ENCODE measurements at regions not wholly inside any gene's neighbourhood (a gene's known extent, or its start where the extent isn't known, plus 50 kb on each side); places are given as distances from the start of the nearest gene placed in this dataset.

DNA sequence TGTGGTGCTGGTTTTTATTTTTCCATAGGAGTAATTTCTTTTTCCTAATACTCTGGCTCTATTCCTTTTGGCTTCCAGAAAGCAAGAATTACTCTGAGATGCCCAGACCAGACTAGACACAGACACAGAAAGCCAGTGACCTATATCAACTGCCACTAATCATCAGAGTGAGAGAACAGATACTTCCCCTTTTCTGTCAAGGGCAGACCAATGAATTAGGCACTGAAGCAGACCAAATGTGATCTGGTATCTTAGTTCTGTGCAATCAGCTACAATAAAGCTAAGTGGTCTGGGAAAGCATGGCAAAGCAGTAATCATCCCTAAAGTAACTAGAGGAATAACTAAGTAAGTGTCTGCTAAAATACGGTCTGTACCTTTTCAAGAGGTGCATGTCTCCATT is 239.1 kb downstream of the ELAVL2 start:
- no peak for DNase-seq

DNA sequence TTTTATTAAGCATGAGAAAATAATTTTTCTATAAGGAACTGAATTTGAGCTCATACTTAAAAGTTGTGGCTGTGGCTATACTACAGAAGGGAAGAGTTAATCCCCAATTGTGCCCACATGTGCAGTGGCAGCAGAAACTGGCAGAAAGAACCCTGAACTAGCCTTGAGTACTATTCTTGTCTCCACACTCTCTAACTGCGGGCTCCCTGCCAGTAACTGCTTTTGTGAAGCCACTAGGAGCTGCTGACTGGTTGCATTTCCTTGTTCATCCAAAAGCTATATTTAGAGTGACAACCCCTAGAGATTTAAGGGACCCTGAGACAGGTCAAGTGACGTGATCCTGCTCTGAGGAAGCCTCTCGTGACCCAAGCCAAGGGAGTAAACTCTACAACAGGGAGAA is 238.6 kb downstream of the ELAVL2 start:
- DNase-seq, result peak; percentile 26 to 42

DNA sequence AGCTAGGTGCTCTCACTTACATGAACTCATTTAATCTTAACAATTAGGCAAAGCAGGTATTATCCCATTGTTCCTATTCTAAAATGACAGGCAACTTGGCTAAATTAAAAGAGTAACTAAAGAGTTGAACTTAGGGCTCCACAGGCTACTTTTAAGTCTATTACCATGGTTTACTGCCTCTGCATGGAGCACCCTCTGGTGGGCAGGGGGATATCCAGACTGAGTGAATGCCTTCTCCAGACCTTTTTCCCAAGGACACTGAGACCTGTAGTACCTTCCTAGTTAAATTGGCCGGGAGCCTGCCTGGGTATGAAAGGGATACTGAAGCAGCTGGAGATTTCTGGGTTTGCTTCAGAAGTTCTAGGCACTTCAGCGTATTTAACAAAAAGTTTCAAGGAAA is 238.1 kb downstream of the ELAVL2 start:
- no peak for DNase-seq

DNA sequence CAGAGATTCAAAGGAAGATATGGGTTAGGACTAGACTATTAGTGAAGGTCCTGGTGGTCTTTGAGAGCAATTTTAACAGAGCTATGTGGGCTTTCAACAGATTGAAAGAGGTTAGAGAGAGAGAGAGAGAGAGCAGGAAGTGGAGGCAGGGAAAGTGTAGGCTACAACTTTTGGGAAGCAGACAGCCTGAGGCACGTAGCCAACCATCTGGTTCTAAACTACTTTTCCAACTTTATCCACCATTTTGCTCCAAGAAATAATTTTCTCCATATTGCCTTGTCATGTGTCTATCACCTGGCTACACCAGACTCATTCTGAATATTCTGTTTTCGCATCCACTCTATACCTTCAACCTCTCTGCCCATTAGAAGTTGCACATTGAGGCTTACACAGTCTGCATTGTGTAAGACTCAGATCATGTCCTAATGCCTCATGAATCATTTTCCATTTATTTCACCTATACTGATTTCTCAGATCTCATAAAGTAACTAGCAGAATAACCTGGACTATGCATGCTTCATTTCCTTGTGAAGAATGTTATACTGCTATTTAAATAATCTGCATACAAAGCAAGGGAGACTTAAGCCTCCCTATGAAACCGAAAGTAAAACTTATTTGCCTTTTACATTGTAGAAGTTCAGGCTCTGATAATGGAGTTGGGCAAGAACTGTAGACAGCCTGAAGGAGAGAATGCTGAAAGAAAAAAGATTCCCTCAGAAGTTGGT is 235.6 kb downstream of the ELAVL2 start:
- peak in 1 of 2 donors; percentile 28 for DNase-seq

DNA sequence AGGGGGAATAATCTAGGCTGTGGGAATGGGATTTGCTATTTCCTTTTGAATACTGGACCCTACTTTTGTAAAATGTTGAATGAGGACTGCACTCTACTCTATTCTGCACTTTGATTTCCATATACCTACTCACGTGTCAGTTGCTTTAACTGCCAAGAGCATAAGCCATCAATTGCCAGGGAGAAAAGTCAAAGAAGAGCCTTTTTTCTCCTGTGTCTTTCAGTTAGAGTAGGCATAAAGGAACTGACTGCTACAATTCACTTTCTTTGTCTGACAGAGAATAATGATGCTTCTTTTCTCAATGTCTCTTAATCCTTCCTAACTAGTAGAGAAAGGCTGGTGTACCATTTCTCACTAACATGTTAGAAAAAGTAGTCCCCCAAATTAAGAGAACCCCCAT is 231.6 kb downstream of the ELAVL2 start:
- no peak for DNase-seq

DNA sequence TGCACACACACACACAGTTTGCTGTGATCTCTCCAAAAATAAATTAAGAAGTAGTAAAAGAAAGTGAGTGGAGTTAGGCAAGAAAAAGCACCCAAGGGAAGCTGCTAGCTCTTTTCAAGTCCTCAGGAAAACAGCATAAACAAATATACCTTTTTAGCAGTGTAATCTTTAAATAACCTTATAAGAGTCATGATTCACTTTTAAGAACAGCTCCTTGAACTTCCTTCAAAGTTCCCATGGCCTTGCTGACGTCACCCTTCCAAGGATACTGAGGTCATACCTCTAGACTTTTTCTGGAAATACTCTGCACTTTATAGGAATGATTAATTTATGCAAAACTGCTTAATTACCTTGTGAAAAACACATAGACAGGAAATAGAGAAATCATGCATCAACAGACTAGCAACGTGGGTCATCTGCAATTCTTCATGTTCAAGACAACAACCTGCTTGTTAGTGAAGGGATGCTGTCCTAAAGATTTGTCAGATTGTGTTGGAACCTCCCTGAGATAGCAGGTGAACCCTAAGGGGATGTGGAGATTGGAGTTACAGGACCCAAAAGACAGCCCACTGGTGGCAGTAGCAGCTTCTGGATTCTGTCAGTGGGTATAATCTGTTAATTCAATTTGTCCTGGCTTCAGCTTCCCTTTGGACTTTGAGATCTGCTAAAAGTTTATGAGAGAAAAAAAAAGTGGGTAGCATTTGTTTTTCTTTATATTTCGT is 229.0 kb downstream of the ELAVL2 start:
- no peak for DNase-seq

DNA sequence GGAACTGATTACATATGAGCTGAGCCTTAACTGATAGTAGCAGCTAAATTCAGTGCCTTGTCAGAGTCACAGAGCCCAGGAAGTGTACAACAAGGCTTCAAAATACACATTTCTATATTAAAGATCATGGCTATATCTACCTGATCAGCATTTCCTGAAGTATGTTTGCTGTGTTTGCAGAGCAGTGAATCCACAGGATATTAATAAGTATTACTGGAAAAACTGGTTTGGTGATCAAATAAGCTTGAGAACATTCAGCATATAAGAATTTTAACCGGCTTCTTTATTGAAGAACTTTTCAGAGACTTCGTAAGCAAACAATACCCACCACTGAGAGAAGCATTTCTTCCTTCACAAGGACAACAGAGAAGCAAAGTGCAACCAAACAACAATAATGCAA is 227.0 kb downstream of the ELAVL2 start:
- DNase-seq, result no peak

DNA sequence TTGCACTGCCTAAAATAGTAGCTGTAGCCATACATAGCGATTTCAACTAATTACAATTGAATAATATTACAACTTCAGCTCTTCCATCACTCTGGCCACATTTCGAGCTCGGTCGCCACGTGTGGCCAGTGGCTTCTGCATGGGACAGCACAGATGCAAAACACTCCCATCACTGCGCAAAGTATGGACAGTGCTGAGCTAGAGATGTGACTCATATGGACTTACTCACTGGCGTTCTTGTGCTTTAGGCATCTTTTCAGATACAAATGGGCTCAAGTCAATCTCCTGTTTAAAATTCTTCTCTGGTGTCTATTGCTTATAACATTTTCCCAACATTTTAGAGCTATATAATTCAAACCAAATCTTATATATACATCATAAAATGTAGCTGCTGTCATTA is 222.7 kb downstream of the ELAVL2 start:
- no peak for DNase-seq

DNA sequence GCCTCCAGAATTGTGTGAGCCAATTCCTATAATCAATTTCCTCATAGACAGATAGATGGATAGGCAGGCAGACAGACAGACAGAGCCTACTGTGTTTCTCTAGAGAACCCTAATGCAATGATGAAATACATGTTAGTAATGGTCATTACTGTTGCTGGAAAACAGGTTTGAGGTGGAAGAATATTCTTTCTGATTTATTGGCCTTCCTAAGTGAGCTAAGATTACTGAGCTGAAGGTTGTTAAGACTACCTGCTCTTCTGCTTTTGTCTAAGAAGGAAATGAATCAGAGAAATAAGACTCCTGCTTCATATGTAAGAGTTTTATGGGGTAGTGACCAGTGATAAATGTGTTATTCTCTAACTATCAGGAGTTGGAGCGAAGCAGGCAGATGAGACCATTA is 219.9 kb downstream of the ELAVL2 start:
- DNase-seq, result no peak

DNA sequence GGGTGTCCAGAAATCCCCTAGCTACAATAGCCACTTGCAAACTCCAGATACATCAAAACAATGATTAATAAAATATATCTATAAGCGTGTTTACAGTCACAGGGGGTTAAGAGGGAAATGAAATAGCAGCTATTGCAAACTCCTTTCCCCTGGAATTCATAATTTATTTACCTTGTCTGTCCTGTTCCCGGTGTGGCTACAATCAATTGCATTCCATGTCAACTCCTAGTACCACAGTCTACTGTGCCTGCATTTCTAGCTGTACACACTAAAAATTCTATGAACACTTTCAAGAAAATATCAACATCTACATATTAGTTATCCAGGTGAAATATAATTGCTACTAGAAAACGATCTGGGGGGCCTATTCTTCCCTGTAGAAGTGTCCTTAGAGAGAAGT is 217.6 kb downstream of the ELAVL2 start:
- DNase-seq, result no peak

DNA sequence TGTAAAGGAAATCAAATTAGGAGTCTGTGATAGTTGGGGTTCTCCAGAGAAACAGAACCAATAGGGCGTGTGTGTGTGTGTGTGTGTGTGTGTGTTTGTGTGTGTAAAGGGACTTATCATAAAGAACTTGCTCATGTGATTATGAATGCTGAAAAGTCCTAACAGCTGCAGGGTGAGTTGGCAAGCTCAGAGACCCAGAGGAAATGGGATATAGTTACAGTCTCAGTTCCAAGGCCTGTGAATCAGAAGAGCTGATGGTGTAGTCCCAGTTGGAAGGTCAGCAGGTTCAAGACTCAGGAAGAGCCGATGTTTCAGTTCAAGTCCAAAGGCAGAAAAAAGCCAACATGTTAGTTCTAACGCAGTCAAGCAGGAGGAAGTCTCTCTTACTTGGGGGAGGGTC is 214.2 kb downstream of the ELAVL2 start:
- DNase-seq, result no peak

DNA sequence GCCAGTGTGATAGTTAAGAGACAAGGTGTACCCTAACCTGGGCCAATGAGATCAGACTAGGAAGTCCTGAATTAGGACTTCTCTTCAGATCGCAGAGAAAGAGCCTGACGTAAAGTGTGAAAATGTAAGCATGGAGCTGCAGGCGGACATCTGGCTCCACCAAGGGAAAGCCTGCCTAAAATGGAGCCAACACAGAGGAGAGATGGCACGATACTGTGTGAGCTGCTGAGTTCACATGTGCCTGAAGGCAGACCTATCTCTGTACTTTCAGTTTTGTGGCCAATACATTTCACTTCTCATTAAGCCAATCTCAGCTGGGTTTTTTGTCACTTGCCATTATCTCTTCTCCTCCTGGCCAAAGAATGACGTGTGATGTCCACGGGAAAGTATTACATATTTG is 210.5 kb downstream of the ELAVL2 start:
- DNase-seq, result no peak

DNA sequence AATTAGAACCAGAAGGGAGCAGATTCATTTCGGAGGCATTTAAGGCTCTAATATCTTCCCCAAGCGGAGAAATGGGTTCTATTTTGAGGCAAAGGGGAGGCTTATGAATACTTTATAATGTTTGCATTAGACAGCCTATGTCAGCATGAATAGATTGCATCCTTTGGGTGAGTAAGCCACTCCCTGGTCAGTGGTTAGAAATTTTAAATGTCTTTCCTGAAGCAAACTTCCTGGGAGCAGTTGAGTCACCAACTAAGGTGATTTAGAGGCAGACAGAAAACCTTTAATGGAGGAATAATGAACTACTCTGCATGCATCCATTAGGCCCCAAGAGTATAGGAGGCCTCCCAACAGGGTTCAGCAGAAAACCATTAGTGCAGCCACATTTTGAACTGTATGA is 204.9 kb downstream of the ELAVL2 start:
- DNase-seq, result no peak

DNA sequence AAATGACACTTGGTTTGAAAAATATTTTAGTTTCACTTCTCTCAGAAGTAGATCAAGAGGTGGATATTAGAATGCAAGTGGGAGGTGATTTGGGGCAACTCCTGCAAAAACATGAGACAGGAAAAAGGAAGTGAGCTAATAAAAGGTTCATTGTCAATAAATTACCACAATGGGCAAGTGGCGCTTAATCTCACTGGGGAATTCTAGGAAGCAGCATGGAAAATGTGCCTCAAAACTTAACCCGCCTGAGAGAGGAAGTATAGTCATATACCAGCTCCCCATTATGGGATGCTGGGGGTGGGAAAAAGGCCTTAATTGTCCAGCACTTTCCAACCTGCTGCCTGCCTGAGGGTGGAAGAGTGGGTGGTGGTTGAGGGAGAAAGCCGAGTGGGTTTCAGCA is 204.1 kb downstream of the ELAVL2 start:
- no peak for DNase-seq

DNA sequence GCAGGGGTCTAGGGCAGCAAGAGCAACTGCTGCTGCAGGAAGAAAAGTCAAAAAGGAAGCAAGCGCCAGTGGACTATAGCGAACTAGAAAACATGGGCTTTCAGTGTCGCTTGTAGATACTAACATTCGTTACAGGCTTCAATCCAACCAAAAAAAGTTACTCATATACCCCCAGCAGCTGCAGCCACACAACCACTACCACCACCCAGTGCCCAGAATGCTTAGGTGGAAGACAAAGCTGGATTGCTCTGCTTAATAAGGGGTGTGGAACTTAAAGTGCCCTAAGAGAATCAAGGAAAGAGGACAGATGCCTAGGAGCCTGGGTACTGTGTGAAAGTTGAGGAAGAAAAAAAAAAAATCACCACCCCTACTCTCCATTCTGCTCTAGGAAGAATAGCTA is 203.6 kb downstream of the ELAVL2 start:
- no peak for DNase-seq

DNA sequence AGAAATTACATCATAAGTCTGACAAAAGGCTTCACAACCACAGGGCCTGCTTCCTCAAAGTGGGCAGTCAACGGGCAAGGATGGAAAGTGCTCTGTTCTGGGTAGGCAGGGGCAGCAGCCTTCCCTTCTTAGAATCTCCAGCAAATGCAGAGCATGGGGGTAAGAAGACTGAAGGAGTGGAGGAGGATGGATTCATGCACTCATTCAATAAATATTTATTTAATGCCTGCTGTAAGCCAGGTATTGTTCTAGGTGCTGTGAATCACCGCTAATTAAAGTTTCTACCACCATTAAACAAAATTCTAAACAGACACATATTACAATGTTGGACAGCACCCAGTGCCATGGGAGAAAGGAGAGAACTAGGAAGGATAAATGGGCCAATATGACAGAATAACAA is 195.6 kb downstream of the ELAVL2 start:
- DNase-seq, result no peak

DNA sequence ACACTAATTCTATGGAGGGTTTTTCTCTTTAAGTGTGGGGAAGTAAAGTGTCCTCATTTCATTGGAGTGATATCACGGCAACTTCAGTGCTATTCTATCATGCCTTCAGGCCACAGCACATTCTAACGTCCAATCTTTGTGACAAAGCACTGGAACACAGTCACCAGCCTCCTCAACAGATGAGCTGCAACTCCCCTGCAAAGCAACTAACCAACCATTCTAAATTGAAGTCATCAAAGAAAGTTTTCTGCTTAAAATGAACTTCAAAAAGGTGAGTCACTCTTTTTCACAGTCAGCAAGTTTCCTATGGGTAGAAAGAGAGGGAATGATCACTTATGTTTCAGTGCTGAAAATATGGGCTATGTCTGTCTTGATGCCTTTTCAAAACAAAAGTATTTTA is 190.8 kb downstream of the ELAVL2 start:
- no peak for DNase-seq

DNA sequence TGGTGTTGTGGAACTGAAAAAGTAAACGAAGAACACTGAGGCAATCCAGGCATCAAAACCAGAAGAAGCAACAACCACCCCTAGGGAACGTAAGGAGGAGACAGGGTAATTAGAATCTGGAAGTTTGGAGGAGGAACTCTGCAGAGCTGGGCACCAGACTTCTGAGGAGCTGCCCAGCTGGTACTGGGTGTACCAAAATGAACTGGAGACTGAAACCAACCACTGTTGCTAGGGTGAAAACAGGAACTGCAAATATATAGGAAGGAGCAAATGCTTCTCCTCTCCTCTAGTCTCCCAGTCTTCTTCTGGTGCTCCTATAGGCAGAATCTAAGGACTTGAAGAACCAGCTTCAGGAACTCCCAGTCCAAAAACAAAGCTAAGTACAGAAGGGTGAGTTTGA is 189.8 kb downstream of the ELAVL2 start:
- DNase-seq, result no peak

DNA sequence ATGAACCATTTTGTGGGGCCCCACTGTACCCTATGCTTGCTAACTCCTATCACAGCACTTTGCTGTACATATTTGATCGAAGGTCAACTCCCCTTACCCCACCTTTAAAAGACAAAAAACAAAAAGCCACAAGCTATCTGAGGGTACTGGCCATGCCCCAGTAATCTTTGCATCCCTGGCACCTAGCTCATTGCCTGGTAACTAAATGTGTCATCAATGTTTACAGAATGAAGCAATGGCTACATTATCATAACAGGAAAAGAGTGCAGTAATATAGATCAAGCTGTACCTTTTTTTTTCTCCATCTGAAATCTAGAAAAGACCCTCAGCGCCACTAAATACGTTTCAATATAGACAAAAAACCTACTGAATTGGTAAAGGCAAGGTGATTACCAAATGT is 188.0 kb downstream of the ELAVL2 start:
- no peak for DNase-seq

DNA sequence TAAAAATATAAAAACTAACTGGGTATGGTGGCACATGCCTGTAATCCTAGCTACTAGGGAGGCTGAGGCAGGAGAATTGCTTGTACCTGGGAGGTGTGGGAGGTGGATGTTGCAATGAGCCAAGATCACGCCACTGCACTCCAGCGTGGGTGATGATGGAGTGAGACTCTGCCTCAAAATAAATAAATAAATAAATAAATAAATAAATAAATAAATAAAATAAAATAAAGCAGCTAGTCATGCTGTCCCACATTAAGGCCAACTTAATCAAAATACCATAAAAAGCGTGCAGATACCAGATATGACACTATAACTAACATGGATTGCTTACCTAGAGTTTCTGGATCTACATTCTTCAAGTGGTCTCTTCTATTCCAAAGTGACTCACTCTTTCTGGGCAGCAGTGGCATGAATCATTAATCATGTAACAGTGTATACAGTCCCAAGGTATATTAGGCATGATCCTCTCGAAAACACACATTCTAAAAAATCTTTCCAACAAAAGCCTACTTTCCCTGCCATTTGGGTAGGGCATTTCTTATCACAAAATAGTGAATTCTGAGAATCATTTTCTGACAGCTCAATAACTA is 187.1 kb downstream of the ELAVL2 start:
- DNase-seq, result no peak
